Left ventricle myocardium inferior (tissue), 1 donor: ENCODE measurements at regions not wholly inside any gene's neighbourhood (a gene's known extent, or its start where the extent isn't known, plus 50 kb on each side); places are given as distances from the start of the nearest gene placed in this dataset.
A peak's percentile ranks its signal among the peaks of the same experiment; 100 is the strongest.

Source experiments
- DNase-seq: peaks from one replicate; pipeline ENCODE4 v3.0.0-alpha.2; 2020
- H3K27ac ChIP-seq: fragments of 200-600 bp; replicated peaks from 2 replicates; pipeline ENCODE4 v1.8.0; 2021
- H3K27me3 ChIP-seq: fragments of 200-600 bp; 2 replicates; pipeline ENCODE4 v1.8.0; 2021; ENCODE audit warnings: low read depth
- H3K36me3 ChIP-seq: fragments of 200-600 bp; 2 replicates; pipeline ENCODE4 v1.8.0; 2021
- H3K4me1 ChIP-seq: fragments of 200-600 bp; 2 replicates; pipeline ENCODE4 v1.8.0; 2021
- H3K4me3 ChIP-seq: fragments of 200-600 bp; 2 replicates; pipeline ENCODE4 v1.8.0; 2021; ENCODE audit warnings: mild to moderate bottlenecking, moderate library complexity
- H3K9me3 ChIP-seq: fragments of 200-600 bp; replicated peaks from 2 replicates; pipeline ENCODE4 v1.8.0; 2021
- intact Hi-C: fragments of 100-400 bp; cut with micrococcal nuclease; formaldehyde crosslinking; loops from one replicate; pipeline ENCODE4 v1.11.0; 2022
- TF ChIP-seq, protein P1 (sequence below): fragments of 200-600 bp; IDR thresholded peaks from 2 replicates; pipeline ENCODE4 v1.8.0; 2021; ENCODE audit warnings: antibody characterized with exemption, mild to moderate bottlenecking, borderline replicate concordance
- donor health status: DM: no; HTN: yes; CAD: no; lungs with severe emphysema.

DNA sequence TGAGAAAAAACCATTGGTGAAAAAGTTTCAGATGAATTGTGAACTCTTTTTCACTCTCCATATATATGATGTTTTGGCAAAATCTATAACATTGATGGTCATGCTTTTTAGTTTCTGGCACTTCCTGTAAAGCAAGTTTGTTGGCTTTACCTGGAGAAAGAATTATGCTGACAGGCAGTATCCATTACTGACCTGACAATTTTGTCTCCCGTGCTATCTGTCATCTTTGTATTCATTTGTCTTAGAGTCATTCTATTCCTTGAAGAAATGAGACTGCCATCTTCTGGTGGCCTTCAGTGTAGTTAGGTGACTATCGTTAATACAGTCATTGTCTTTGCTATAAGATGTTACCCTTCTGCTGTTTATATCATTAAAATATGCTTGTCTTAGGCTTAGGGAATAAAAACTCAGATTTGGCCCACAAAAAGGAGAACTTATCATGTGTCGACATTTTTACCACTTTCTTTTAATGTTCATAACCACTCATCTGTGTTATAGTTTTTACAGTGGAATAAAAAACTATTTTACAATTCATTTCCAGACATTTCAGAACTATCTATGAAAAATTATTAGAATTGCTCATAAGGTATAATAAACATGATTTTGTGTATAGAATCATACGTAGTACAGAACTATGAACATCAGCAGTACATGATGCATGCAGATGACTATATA lies 707.0 kb downstream of the EPM2A start:
- no peak for DNase-seq
- H3K27ac ChIP-seq, result no peak overlapping the region
- H3K9me3 ChIP-seq, result no peaks in the 10 kb centered on the region
- intact Hi-C loops, result no loop called here
- H3K4me1 ChIP-seq, result peaks cover 6% of the 10 kb centered on the region
- TF ChIP-seq, protein P1, sequence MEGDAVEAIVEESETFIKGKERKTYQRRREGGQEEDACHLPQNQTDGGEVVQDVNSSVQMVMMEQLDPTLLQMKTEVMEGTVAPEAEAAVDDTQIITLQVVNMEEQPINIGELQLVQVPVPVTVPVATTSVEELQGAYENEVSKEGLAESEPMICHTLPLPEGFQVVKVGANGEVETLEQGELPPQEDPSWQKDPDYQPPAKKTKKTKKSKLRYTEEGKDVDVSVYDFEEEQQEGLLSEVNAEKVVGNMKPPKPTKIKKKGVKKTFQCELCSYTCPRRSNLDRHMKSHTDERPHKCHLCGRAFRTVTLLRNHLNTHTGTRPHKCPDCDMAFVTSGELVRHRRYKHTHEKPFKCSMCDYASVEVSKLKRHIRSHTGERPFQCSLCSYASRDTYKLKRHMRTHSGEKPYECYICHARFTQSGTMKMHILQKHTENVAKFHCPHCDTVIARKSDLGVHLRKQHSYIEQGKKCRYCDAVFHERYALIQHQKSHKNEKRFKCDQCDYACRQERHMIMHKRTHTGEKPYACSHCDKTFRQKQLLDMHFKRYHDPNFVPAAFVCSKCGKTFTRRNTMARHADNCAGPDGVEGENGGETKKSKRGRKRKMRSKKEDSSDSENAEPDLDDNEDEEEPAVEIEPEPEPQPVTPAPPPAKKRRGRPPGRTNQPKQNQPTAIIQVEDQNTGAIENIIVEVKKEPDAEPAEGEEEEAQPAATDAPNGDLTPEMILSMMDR, result peak; percentile 62
- H3K27me3 ChIP-seq, result no peaks in the 10 kb centered on the region
- no peak overlapping the region for H3K4me3 ChIP-seq
- H3K36me3 ChIP-seq, result no peaks in the 10 kb centered on the region

DNA sequence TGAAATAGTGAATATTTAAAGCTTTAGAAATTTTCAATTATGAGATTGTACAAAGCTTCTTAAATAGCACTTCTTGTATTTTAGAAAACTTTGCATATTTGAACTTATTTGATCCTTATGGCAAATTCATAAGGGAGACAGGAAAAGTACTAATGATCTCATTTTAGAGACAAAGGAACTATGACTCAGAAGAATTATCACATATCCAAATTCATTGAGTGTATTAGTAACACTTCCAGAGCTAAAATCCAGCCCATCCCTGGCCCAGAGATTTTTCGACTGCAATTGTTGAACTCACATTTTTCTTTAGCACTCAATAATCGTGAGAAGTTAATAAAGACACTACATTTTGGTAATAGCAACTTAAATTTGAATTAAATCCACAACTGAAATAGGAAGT lies 704.3 kb downstream of the EPM2A start:
- TF ChIP-seq, protein P1, result no peak
- intact Hi-C loops, result no loop called here
- Histone ChIP-seq H3K9me3 (no peaks in the 10 kb centered on the region), H3K27ac (no peak overlapping the region), H3K27me3 (no peaks in the 10 kb centered on the region), H3K36me3 (no peaks in the 10 kb centered on the region), H3K4me3 (no peak overlapping the region), H3K4me1 (no peaks in the 10 kb centered on the region)
- DNase-seq, result no peak

DNA sequence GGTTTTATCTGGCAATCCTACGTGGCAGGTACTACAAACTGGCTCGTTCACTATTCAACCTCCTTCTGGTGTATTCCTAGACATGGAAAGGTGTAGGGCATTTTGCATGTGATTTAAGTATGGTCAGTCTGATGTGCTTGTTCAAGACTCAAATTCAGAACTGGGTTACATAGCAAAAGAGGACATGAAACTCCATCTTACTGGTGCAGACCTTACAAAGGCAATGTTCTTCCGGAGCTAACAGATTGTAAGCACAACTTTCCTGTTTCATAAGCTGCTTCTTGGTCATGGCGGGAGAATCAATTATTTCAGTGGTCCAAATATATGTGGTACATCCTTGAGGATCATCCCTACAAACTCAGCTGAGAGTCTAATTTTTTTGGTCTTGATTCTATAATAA lies 703.4 kb downstream of the EPM2A start:
- no peaks in the 10 kb centered on the region for H3K36me3 ChIP-seq
- no peak overlapping the region for H3K4me3 ChIP-seq
- no peaks in the 10 kb centered on the region for H3K27me3 ChIP-seq
- TF ChIP-seq, protein P1, result no peak
- intact Hi-C loops, result no loop called here
- no peaks in the 10 kb centered on the region for H3K9me3 ChIP-seq
- DNase-seq, result no peak
- no peak overlapping the region for H3K27ac ChIP-seq
- no peaks in the 10 kb centered on the region for H3K4me1 ChIP-seq

DNA sequence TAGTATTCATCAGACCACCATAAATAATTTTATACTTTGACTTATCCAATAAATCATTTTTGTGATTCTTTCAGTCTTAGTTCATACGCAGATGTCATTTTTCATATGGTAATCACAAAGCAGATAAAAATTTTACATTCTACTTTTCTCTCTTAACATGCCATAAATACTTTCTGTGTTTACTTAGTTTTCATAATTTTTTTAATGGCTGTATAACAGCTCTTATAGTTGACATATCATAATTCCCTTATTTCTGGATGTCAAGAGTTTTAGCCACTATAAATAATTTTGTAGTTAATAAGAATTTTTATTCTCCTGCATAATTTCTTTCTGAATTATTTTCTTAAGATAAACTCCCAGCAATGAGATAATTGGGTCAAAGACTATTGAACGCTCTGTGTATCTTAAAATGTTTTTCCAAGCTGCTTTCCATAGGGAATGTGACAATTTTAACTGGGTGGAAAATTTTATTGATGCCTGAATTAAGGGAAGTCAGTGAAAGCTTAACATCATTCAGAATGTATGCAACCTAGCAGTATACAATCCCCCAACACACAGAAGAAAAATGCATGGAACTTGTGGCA lies 702.7 kb downstream of the EPM2A start:
- Histone ChIP-seq H3K27ac (no peak overlapping the region), H3K36me3 (no peaks in the 10 kb centered on the region), H3K4me1 (no peaks in the 10 kb centered on the region), H3K9me3 (no peaks in the 10 kb centered on the region), H3K4me3 (no peak overlapping the region), H3K27me3 (no peaks in the 10 kb centered on the region)
- TF ChIP-seq, protein P1, result no peak
- no peak for DNase-seq
- intact Hi-C loops, result no loop called here

DNA sequence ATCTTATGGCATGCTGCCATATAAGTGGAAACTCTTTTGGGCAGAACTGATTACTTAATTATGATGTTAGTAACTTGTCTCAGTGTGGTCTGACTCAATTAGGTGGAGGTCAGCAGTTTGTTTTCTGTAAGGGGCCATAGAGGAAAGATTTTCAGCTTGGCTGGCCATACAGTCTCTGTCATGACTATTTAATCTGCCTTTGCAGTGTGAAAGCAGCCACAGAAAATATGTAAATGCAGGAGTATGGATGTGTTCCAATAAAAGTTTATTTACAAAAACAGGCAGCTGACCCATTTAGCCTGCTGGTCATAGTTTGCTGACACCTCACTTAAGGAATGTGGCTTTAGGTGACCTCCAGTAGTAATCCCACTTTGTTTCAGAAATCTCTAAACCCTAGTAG lies 700.7 kb downstream of the EPM2A start:
- DNase-seq, result no peak
- no peak overlapping the region for H3K27ac ChIP-seq
- H3K4me1 ChIP-seq, result no peaks in the 10 kb centered on the region
- no peaks in the 10 kb centered on the region for H3K9me3 ChIP-seq
- no peak overlapping the region for H3K4me3 ChIP-seq
- no peaks in the 10 kb centered on the region for H3K36me3 ChIP-seq
- intact Hi-C loops, result no loop called here
- H3K27me3 ChIP-seq, result no peaks in the 10 kb centered on the region
- TF ChIP-seq, protein P1, result no peak
